Endothelial cell (in vitro differentiated cells): ENCODE measurements at regions not wholly inside any gene's neighbourhood (a gene's known extent, or its start where the extent isn't known, plus 50 kb on each side); places are given as distances from the start of the nearest gene placed in this dataset.

ENCODE experiments used
- DNase-seq: peaks from one replicate; pipeline ENCODE4 v3.0.0; 2021; ENCODE audit warnings: low spot score
- H3K27ac Mint-ChIP-seq: one replicate; pipeline ENCODE4 v1.8.0; 2021; ENCODE audit warnings: mixed read lengths, inconsistent platforms; ENCODE audit not compliant: unreplicated experiment
- H3K27me3 Mint-ChIP-seq: one replicate; pipeline ENCODE4 v1.8.0; 2021; ENCODE audit warnings: mild to moderate bottlenecking, moderate library complexity, mixed read lengths, inconsistent platforms; ENCODE audit not compliant: unreplicated experiment
- H3K36me3 Mint-ChIP-seq: one replicate; pipeline ENCODE4 v1.8.0; 2021; ENCODE audit warnings: mild to moderate bottlenecking, low read depth, mixed read lengths, inconsistent platforms; ENCODE audit not compliant: unreplicated experiment
- H3K4me1 Mint-ChIP-seq: one replicate; pipeline ENCODE4 v1.8.0; 2021; ENCODE audit warnings: mild to moderate bottlenecking, mixed read lengths, inconsistent platforms; ENCODE audit not compliant: unreplicated experiment
- H3K4me3 Mint-ChIP-seq: one replicate; pipeline ENCODE4 v1.8.0; 2021; ENCODE audit warnings: mild to moderate bottlenecking, mixed read lengths, inconsistent platforms; ENCODE audit not compliant: unreplicated experiment
- H3K9me3 Mint-ChIP-seq: one replicate; pipeline ENCODE4 v1.8.0; 2021; ENCODE audit warnings: mixed read lengths, inconsistent platforms; ENCODE audit not compliant: unreplicated experiment
- CTCF ChIP-seq: fragments of 200-600 bp; sonication (generic); IDR thresholded peaks from one replicate; pipeline ENCODE4 v1.5.0; 2021; ENCODE audit warnings: antibody characterized with exemption; ENCODE audit not compliant: unreplicated experiment

GRCh38 chr5:33067291-33067690, 356.2 kb downstream of the NPR3 start:
- Mint-ChIP-seq H3K4me3 (no peak overlapping the region), H3K4me1 (peaks cover 2% of the 10 kb centered on the region), H3K27me3 (peaks cover 2% of the 10 kb centered on the region), H3K36me3 (no peaks in the 10 kb centered on the region), H3K27ac (no peak overlapping the region), H3K9me3 (no peaks in the 10 kb centered on the region)
- no peak for DNase-seq
- no peak for TF ChIP-seq CTCF

GRCh38 chr5:33068786-33069185, 357.7 kb downstream of the NPR3 start:
- Mint-ChIP-seq H3K36me3 (no peaks in the 10 kb centered on the region), H3K9me3 (no peaks in the 10 kb centered on the region), H3K4me1 (peaks cover 2% of the 10 kb centered on the region), H3K27ac (no peak overlapping the region), H3K27me3 (peaks cover 2% of the 10 kb centered on the region), H3K4me3 (no peak overlapping the region)
- DNase-seq: no peak
- TF ChIP-seq CTCF: no peak

- H3K4me3 Mint-ChIP-seq: no peak overlapping the region
- no peak overlapping the region for H3K27ac Mint-ChIP-seq
These were observed 361.2 kb downstream of the NPR3 start for GRCh38 chr5:33072296-33072695.

GRCh38 chr5:33072726-33073125, 361.6 kb downstream of the NPR3 start:
- H3K9me3 Mint-ChIP-seq: no peaks in the 10 kb centered on the region
- no peak overlapping the region for H3K27ac Mint-ChIP-seq
- TF ChIP-seq CTCF: no peak
- peaks cover 7% of the 10 kb centered on the region for H3K4me1 Mint-ChIP-seq
- no peak overlapping the region for H3K4me3 Mint-ChIP-seq
- H3K36me3 Mint-ChIP-seq: no peaks in the 10 kb centered on the region
- DNase-seq: no peak
- H3K27me3 Mint-ChIP-seq: no peaks in the 10 kb centered on the region

More at GRCh38 chr5:33072296-33072695, 361.2 kb downstream of the NPR3 start:
- Mint-ChIP-seq H3K4me1 (peaks cover 7% of the 10 kb centered on the region), H3K27me3 (no peaks in the 10 kb centered on the region), H3K9me3 (no peaks in the 10 kb centered on the region), H3K36me3 (no peaks in the 10 kb centered on the region)
- no peak for TF ChIP-seq CTCF
- no peak for DNase-seq

- Mint-ChIP-seq H3K9me3 (no peaks in the 10 kb centered on the region), H3K4me3 (no peak overlapping the region), H3K36me3 (no peaks in the 10 kb centered on the region), H3K27me3 (no peaks in the 10 kb centered on the region), H3K27ac (no peak overlapping the region), H3K4me1 (peaks cover 7% of the 10 kb centered on the region)
- no peak for DNase-seq
- no peak for TF ChIP-seq CTCF
These were observed 362.8 kb downstream of the NPR3 start for GRCh38 chr5:33073881-33074327.
